Superior temporal gyrus (tissue), 1 donor: ENCODE measurements at regions not wholly inside any gene's neighbourhood (a gene's known extent, or its start where the extent isn't known, plus 50 kb on each side); places are given as distances from the start of the nearest gene placed in this dataset.
"Not testable (repeated sequence)": the region's sequence is repeated elsewhere in the genome, so short reads cannot be mapped to it uniquely, and the experiment has no call there.

Experiments used
- DNase-seq: peaks from one replicate; pipeline ENCODE4 v3.0.0-alpha.2; 2016; ENCODE audit errors: extremely low spot score

DNA sequence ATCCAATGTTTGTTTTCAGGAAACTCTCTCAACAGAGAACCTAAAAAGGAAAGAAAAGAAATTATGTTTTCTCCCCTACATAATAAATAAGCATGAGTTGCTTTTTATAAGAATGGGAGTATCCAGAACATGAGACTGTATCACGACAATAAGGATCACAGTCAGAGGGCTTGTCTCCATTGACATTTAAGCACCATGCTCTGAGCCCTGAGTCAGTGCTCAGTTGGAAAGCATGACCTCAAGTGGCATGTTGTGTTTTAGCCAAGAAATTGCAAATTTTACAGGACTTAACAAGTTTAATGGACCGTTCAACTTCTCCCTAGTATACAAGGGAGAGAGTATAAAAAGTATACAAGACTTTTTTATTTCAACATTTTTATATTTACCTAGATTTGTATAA is 431.6 kb downstream of the GJA1 start:
- DNase-seq, result no peak

DNA sequence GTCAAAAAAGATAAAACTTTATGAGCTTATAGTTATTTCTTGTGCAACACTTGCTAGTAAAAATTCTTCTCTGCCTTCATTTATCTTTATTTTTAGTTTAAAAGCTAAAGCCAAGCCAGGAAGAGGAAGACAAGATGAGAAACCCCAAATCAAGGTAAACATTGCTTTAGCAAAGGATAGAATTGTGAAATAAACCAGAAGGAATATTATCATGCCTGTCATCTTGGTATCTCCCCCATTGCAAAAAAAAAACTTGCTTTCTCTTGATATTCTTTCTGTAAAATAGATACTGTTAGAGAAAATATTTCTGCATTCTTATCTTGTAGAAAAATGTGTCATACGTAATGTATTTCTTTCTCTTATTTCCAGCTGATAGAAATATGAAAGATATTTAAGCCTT is 432.8 kb downstream of the GJA1 start:
- DNase-seq, result no peak

DNA sequence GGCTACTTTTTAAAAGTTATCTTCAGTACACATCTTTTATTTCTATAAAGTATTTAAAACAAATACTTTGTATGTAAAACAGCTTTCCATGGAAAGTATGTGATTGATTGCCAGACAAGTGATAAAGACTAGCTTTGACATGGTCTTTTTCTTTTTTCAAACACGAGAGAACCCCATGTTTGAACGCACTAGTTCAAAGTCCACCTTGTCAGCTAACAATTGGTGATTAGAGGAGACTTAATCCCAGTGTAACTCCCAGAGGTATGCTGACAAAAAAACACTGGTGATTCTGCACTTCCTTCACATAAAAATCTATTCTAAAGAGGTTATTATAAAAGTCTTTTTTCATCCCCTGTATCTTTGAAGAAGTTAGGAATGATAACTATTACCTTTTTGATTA is 438.1 kb downstream of the GJA1 start:
- no peak for DNase-seq

DNA sequence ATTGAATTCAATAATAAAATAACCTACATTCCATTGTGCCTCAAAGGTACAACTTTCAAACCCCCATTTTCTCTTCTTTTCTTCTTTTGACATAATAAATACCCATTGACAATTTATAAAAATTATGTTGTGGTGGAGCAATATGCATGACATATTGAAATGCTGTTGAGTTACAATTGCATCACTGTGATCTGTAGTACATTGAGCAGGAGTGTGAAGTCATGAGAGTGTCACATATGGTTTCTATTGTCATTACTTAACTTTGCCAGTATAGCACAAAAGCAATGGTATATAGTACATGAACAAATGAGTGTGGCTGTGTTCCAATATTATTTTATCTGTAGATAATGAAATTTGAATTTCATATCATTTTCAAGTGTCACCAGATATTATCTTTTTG is 441.3 kb downstream of the GJA1 start:
- no peak for DNase-seq

DNA sequence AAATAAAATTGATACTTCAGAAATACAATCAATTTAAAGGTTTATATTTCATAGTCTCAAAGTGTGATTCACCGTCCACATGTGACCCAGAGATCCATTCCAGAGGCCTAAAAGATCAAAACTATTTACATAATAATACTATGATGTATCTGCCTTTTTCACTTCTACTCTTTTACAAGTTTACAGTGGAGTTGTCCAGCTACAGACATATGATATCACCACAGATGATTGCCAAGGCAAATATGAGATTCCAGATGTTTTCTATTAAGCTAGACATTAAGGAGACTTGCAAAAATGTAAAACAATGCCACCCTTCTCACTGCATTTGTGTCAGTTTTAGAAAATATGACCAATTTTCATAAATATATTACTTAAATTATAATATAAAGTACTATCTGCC is 443.7 kb downstream of the GJA1 start:
- DNase-seq, result no peak

DNA sequence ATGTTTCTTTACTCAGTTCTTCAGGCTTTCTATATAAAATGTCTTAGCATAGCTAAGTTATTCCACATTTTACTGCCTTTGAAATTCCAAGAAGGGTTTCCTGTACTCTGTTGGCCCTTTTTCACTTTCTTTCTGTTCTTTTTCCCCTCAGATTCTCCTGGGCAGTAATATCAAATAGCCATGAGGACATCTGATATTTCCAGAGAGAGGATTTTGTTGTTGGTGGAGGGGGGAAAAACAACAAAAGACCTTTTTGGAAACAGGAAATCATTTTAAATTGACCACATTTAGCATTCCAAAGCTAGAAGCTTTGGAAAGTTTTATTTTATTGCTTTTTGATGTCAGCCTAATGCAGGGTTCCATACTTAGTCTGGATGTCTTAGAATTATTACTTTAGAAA is 445.4 kb downstream of the GJA1 start:
- DNase-seq, result no peak

DNA sequence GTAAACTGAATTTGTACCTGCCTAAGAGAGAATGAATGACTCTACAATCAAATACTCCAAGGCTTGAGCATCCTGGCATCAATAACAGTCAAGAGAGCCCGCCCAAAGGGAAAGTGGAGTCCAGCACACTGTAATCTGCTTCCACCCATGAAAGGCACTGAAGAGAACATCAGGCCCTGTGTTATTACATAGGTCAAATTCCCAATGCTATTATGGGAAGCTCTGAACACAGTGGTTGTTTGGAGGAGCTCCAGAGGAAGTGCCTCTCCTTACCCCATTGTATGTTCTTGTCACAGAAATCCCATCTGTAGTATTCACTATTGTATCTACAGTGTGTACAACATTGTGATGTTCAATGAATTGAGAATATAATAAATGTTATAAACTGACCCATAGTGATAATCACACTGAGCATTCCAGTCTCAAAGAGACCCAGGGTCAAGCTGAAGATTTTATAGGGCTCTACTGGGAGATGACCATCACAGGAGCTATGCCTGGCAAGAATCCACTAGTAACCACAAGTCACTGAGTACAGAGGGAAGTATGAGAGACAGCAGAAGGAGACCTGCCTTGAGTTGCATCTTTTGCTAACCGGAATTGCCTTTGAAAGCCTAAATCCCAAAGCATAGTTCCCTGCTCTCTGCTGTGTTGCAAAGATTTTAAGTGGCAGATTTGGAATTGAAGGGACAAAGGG is 446.7 kb downstream of the GJA1 start:
- no peak for DNase-seq

DNA sequence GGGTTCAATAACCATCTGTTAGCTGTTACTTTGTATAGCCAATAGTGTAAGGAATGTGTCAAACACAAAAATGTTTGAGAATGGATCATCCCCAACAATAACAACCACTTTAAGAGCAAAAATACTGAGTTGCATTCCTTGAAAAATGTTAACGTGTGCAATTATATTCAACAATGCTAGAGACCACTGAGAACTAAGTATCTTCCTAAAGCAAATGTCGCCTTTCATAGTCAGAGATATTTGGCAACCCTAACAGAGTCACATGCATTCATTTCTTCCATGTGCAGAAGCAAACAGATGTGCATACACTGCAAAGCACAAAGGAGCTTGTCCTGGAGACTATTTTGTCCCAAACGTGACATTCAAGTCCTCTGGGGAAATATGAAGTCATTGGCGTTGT is 448.6 kb downstream of the GJA1 start:
- no peak for DNase-seq

DNA sequence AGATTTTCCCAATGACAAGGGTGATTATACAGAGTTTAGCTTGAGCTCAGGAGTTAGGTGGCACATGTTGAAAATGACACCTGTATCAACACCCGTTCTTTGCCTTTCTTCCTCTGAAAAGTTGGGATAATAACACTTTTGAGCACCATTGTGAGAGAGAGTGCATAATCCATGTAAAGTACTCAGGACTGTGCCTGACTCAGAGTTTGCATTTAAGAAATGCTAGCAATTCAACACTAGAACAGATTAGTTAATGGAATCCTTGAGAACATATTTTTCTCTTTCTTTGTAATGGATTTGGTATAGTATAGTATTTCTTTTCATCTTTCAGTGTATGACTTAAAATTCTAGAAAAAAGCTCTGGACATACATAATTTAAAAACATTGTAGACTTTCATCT is 449.2 kb downstream of the GJA1 start:
- DNase-seq, result no peak

DNA sequence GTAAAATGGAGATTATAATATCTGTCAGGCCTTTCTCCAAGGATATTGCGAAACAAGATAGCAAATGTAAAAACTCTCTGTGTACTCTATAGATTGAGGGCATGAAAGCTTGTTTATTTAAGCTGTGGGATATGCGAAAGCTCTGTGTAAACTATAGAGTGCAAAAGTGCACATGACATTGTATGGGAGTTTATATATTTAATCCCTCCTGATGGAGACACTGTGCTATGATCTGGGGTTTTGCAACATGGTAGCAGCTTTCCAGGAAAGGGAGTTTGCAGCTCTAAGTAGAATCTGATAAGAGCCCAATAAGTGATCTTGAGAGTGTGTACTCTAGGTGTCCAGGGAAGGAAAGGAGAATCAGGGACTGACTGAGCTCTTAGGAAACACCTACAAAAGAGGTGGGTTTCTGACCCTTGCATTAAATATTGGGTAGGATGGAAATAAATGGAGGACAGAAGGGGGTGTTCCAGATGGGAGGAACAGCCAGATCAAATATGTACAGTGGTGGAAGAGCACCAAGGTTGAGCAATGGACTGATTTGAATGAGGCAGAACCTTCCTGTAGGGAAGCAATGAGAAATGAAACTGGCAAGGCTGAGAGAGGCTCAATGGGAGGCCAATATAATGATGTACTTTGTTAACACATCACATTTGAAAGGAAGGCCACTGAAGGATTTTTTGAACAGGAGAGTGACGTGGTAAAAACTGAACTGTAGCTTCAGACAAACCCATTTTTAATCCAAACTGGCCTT is 450.1 kb downstream of the GJA1 start:
- DNase-seq, result no peak

DNA sequence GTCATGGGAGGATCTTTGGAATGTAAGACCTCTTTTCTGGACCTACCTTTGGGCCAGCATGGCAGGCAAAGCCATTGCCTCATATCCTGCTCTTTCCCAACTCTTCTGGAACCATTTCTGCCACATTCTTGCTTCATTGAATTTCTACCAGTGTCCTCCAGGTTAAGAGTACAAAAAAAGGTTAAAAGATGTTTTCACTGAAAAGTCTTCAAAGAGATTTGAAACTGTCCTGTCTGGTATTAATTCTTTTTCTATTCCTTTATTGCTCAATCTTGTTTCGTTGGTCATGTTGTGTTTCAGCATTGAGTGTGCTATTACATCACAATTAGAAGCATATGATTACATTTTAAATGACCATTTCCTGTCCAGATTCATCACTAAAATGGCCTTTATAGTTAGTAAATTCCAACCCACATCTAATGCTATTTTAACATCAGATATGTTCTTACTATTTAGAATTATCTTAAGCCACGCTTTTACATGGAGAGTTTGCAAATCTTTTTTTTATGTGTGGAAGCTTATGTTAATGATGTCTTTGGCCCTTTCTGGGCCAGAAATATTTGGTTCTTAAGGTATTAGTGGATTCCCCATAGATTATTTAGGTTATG is 450.9 kb downstream of the GJA1 start:
- DNase-seq, result no peak

DNA sequence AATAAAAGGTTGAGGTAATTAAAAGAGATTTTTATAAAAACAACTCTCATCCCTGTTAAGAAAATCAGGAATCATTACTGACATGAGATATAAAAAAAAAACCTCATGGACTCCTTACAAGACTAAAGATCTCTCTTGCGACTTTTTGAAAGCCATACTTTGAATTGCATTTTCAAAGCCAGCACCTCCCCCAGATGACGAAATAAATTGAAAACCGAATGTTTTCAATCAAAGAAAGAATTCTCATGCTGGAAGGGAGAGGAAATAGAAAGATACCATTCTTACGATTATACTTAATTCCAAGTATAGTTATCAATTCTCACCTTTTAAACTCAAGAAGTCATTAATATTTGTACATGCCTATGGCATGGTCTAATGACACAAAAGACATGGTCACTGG is 452.3 kb downstream of the GJA1 start:
- DNase-seq, result no peak

DNA sequence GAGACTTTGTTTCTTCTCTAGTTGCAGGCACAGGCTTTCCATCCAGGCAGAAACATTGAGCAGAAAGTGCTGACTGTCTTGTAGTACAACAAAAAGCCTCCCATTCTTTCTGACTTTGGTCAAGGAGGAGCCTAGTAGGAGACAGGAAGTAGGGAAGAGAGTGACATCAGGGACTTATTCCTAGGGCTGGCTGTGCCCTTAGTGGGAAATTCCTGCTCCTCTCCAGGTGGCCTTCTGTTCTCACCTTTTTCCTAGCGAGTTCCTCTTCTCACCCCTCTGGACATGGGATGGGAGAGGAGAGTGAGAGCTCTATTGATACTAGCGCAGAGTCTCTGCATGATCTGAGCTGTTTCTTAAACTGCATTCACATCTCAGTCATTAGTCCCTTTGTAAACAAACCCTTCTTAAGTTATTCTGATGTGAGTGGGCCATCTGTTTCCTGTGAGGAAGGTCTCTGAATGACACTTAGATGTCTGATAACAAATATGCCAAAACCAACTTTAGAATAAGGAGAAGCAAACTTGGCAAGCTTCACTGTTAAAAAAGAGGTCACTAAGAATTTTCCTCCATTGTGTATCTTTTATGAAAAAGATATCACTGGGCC is 455.0 kb downstream of the GJA1 start:
- DNase-seq, result no peak

DNA sequence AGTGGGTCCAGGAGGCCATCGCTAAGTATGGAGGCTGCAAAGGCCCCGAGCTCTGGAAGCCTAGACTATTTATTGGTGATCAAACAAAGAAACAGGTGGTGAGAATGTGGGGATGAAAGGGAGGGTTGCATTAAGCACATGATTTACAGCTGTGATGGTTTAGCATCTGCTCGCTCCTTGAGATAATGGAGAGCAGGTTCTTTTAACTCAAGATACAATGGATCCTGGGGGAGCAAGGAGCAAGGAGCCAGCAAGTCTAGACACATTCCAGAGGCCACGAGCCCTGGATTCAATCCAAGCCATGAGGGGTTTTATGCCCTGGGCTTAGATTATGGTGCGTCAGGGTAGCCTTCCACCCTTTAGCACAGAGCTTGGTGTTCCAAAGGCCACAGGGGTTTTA is 460.3 kb downstream of the GJA1 start:
- not testable (repeated sequence) for DNase-seq

DNA sequence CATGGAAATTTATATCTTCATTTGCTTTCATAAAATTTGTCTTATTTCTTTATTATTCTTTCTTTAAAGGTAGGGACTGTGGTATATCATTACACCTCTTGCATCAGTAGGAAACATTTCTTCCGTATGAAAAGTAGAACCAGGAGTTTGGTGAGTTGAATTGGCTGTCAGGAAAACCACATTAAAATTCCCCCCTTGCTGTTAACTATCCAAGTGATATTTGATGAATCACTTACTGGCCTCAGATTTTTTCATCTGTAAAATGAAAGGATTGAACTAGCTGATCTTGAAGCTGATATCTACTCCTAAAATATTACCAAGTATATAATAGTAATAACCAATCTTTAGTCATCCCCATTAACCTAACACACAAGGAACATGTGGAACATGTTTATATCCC is 460.9 kb downstream of the GJA1 start:
- DNase-seq, result no peak

DNA sequence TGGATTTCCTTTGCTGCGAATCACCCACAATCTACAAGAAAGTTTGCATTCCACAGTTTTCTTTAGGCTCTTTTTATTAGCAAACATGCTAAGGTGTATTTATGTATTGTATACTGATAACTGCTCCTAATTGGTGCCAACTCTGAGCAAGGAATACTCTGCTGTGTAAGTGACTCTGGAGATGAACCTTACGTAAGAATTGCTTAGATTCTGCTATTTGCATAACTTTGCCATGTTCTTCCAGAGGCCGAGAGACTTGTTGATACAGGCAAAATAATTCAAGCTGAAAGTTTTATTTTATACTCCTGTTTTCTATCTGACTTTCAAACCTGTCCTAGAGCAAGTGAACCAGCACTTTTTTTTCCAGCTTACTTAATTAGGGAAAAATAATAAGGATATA is 461.3 kb downstream of the GJA1 start:
- no peak for DNase-seq

DNA sequence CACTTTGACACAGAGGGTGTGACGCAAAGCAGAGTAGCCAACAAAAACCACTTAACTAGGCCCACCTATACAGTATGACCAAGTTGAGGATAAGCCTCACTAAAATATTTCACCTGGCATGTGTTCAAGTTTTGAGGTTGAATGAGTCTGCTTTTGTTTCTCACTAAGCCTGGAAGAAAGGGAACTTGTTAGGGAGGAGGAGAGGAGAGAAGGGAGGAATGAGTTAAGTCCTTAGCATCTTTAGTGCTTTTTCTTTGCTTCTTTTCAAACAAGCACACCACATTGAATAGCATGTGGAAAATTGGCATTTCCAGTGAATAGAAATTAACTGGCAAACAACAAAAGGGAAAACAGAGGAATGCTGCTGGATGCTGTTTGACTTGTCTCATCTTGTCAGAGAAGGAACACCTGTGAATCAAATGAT is 461.9 kb downstream of the GJA1 start:
- DNase-seq, result no peak

DNA sequence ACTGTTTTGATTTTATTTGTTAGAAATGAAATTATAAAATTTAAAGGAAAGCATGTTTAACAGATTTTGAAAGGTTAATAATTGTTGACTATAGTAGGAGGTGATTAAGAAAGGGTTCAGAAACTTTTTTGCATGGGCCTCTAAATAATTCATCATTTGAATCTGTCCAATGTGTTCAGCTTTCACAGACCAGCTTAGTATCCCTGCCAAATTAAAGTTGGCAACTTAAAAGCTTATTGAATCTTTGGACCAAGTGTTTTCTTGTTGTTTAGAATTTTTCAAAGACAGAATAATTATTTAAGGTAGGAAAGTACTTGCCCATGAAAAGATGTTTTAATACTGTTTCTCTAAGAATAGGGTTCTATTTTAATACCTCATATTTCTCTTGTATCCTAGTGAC is 466.0 kb downstream of the GJA1 start:
- no peak for DNase-seq

DNA sequence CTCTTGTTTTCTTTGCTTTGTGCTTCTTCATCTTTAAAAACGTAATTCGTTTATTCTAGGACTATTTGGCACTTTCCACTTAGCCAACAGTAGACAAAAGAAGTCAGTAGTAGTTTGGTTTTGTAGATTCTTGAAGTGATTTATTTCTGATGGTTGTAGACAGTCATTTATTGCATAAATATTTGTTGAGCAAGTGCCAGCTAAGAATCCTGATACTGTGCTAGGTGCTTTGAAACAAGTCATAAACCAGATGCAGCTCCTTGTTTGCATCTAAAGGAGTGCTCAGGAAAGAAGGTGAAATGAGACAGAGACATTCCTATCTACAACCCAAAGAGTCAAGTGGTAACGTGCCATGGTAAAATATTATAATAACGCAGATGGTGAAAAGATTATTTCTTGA is 469.1 kb downstream of the GJA1 start:
- DNase-seq, result no peak

DNA sequence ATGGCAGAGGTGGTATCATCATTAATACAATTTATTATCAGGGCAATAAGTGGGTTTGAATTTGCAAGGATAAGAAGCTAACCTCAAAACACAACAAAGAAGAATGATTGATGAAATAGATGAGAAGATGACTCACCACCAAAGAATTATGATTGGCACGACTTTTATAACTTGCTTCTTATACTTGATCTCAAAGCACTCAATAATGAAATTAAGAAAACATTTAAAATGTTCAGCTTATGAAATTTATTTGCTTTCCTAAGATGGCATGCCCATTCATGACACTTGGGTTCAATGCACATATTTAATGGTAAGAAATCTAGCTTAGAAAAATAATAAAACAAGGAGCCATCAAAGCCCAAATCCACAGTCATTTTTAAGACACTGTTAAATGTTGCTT is 477.5 kb downstream of the GJA1 start:
- no peak for DNase-seq

DNA sequence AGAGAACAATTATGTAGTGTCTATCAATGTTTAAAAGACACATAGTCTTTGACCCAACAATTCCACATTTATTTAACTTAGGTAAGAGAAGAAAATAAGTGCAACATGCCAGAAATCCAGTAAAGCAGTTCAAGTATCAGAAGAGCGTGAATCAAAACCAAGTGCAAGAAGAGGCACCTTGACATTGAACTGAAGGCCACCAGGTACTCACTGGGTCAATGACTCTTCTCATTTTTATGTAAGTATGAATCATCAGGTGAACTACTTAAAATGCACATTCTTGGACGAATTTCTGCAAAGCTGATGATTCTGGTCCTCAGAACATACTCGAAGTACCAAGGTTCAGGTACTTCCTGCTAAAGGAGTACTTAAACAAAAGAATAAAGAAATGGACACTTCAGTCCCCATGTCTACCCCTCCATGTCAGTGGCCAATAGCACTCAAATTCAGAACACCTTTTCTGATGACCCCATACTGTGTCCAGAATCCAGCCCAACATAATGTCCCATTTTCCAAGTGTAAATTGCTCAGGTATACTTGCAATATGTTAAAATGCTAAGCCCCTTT is 481.9 kb downstream of the GJA1 start:
- DNase-seq, result no peak

DNA sequence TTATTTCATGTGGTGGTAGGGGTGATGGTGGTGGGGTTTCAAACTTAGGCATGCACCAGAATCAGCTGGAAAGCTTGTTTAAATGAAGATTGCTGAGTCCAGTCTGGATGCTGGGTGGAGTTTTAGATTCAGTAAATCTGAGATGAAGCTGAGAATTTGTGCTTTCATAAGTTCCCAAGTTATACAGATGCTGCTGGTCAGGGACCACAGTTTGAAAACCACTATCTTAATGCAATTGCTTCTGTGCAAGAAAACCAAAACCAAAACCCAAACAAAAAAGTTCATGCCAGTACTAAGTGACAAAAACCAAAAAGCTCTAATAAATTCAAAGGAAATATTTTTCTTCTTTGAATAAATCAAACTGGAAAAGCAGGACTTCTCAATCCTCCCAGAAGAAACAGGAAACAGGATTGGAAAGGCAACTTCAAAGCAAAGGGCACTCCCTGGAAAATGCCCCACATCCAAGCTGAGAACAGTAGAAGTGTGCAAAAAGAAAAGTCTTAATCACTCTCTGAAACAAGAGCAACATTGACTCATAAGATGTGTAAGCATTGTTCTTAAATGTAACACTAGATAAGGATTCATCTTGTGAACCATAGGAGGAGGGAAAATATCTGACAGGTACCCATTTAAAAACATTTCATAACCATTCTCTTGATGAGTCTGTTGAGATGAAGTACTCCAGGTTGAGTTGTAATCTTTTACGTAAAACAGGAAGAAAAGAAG is 481.5 kb upstream of the HSF2 start:
- no peak for DNase-seq
